ENCODE measurements at regions not wholly inside any gene's neighbourhood (a gene's known extent, or its start where the extent isn't known, plus 50 kb on each side); places are given as distances from the start of the nearest gene placed in this dataset.

GRCh38 chr7:25059576-25059975 is 65.5 kb downstream of the CYCS start:
- no peak overlapping the region for H3K4me3 Mint-ChIP-seq
- Histone ChIP-seq H3K27me3 (no peaks in the 10 kb centered on the region), H3K4me3 (no peak overlapping the region), H4K20me1 (ENCODE audit: low read depth) (no peaks in the 10 kb centered on the region), H3F3A (ENCODE audit: low read depth) (no peaks in the 10 kb centered on the region), H3K36me3 (no peaks in the 10 kb centered on the region), H2AFZ (replicated peaks) (no peak overlapping the region), H3K79me2 (ENCODE audit: low read depth) (no peaks in the 10 kb centered on the region), H3K9me3 (ENCODE audit: low read depth) (peaks cover 4% of the 10 kb centered on the region), H3K9ac (no peak overlapping the region), H3K27ac (no peak overlapping the region), H3K4me1 (no peaks in the 10 kb centered on the region), H3K4me2 (no peak overlapping the region)
- DNase-seq (ENCODE audit: low spot score), result peak; percentile 23
- no peaks in the 10 kb centered on the region for H3K27me3 Mint-ChIP-seq (ENCODE audit: insufficient read depth, low read depth)
- no peak overlapping the region for H3K27ac Mint-ChIP-seq
- no peaks in the 10 kb centered on the region for H3K4me1 Mint-ChIP-seq
- TF ChIP-seq CTCF (IDR thresholded peaks at IDR 0.05) (no peak), EZH2phosphoT487 (IDR thresholded peaks at IDR 0.05) (no peak), EZH2 (IDR thresholded peaks at IDR 0.05) (no peak)
- no peaks in the 10 kb centered on the region for H3K36me3 Mint-ChIP-seq
- H3K9me3 Mint-ChIP-seq, result peaks cover 12% of the 10 kb centered on the region

GRCh38 chr7:25056368-25056767 is 68.7 kb downstream of the CYCS start:
- Mint-ChIP-seq H3K27ac (no peak overlapping the region), H3K9me3 (peaks cover 4% of the 10 kb centered on the region), H3K4me1 (no peaks in the 10 kb centered on the region), H3K36me3 (no peaks in the 10 kb centered on the region), H3K27me3 (ENCODE audit: insufficient read depth, low read depth) (no peaks in the 10 kb centered on the region), H3K4me3 (no peak overlapping the region)
- Histone ChIP-seq H3K27ac (no peak overlapping the region), H3K9ac (no peak overlapping the region), H3K27me3 (no peaks in the 10 kb centered on the region), H3K79me2 (ENCODE audit: low read depth) (no peaks in the 10 kb centered on the region), H3K4me3 (no peak overlapping the region), H3K4me2 (no peak overlapping the region), H4K20me1 (ENCODE audit: low read depth) (no peaks in the 10 kb centered on the region), H3K36me3 (no peaks in the 10 kb centered on the region), H2AFZ (replicated peaks) (no peak overlapping the region), H3K9me3 (ENCODE audit: low read depth) (peaks cover 4% of the 10 kb centered on the region), H3F3A (ENCODE audit: low read depth) (no peaks in the 10 kb centered on the region), H3K4me1 (no peaks in the 10 kb centered on the region)
- TF ChIP-seq EZH2phosphoT487 (IDR thresholded peaks at IDR 0.05) (no peak), CTCF (IDR thresholded peaks at IDR 0.05) (no peak), EZH2 (IDR thresholded peaks at IDR 0.05) (no peak)
- no peak for DNase-seq (ENCODE audit: low spot score)

GRCh38 chr7:25055520-25056220 is 69.4 kb downstream of the CYCS start:
- Mint-ChIP-seq H3K27me3 (ENCODE audit: insufficient read depth, low read depth) (no peaks in the 10 kb centered on the region), H3K4me1 (no peaks in the 10 kb centered on the region), H3K9me3 (peaks cover 4% of the 10 kb centered on the region), H3K4me3 (no peak overlapping the region), H3K27ac (no peak overlapping the region), H3K36me3 (no peaks in the 10 kb centered on the region)
- no peaks in the 10 kb centered on the region for H3K27me3 ChIP-seq
- no peaks in the 10 kb centered on the region for H3F3A ChIP-seq (ENCODE audit: low read depth)
- H2AFZ ChIP-seq (replicated peaks), result no peak overlapping the region
- H3K36me3 ChIP-seq, result no peaks in the 10 kb centered on the region
- DNase-seq (ENCODE audit: low spot score), result no peak
- no peak overlapping the region for H3K4me2 ChIP-seq
- no peaks in the 10 kb centered on the region for H4K20me1 ChIP-seq (ENCODE audit: low read depth)
- H3K27ac ChIP-seq, result no peak overlapping the region
- no peak overlapping the region for H3K4me3 ChIP-seq
- peaks cover 4% of the 10 kb centered on the region for H3K9me3 ChIP-seq (ENCODE audit: low read depth)
- no peaks in the 10 kb centered on the region for H3K79me2 ChIP-seq (ENCODE audit: low read depth)
- TF ChIP-seq CTCF (IDR thresholded peaks at IDR 0.05) (no peak), EZH2phosphoT487 (IDR thresholded peaks at IDR 0.05) (no peak), EZH2 (IDR thresholded peaks at IDR 0.05) (no peak)
- no peak overlapping the region for H3K9ac ChIP-seq
- H3K4me1 ChIP-seq, result no peaks in the 10 kb centered on the region

Measured in neural progenitor cell (in vitro differentiated cells).